ENCODE measurements at regions not wholly inside any gene's neighbourhood (a gene's known extent, or its start where the extent isn't known, plus 50 kb on each side); places are given as distances from the start of the nearest gene placed in this dataset.
A peak's percentile ranks its signal among the peaks of the same experiment; 100 is the strongest.

DNA sequence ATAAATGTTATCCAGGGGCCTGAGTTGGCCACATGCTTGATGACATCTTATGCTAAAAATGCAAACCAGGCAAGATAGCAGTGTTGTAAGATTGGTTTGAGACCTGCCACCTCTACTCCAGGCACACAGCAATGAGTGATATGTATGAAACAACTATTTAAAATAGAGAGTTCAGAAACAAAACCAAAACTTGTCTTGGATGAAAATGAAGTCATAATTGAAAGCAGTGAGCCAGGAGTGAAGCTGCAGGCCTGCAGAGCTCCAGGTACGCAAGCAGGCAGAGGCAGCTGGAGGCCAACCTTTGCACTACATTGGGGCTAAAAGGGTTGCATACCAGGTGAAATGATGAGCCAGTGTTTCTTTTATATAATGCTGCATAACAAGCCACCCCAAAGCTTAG is 89.2 kb upstream of the SPATS2L start:
- DNase-seq, result no peak

DNA sequence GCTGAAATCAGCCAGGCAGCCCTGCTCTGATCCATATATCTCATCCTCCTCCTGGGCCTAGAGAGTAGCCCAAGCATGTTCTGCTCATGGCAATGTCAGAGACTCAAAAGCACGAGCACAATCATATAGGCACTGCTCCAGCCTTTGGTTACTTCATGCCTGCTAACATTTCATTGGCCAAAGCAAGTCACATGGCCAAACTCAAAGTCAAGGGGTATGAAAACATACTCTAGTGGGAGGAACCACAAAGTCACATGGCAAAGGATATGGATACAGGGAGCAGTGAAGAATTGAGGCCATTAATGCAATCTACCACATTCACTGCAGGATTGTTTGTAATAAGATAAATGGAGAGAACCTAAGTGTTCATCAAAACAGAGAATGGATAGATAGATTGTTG is 87.8 kb upstream of the SPATS2L start:
- DNase-seq, result no peak

DNA sequence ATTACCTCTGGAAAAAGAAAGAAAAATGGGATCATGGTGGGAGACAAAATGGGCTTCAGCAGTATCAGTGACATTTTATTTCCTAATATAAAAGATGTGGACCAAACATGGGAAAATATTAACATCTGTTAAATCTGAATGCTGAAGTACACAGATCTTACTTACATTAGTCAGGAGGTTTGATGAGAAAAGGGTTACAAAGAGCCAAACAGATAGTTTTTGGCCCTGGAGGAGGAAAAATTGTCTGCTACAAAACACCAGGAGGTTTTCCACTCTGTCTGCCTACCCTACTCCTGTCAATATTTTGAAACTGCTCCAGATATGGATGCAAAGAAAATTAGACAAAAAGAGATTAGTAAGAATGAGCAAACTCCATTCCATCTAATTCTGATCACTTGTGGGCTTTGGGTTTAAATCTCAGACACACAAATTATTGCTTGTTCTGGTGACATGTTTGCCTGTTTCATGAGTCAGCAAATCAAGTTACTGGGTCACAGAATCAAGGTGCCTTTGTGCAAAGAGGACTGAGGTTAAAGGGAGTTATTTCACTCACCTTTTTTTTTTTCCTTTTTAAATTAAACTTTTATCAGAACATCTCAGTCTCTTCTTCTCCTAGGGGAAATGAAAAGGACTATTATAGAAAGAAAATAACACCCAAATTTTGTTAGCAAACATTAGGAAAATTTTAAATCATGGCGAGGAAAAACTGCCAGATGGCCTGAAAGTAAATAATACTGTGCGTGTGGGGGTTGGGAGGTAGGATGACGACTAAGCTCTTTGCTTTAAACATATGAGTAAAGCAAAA is 87.0 kb upstream of the SPATS2L start:
- DNase-seq, result no peak

DNA sequence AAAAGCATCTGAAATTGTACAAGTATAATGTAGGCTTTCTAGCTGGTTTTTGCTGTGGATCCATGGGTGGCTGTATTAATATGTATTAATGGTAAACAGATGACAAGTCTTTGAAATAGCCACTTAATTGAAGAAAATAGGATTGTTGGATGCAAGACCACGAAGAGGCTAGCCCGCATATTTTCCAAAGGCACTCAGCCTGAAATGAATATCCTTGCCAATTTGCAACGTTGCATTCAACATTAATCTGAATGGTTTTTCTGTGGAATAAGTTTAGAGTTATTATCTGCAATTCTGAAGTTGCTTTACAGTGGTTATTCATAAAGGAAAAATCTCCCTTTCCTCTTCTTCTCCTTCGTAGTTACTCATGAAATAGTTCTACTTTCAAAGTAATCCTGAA is 86.2 kb upstream of the SPATS2L start:
- DNase-seq, result no peak

DNA sequence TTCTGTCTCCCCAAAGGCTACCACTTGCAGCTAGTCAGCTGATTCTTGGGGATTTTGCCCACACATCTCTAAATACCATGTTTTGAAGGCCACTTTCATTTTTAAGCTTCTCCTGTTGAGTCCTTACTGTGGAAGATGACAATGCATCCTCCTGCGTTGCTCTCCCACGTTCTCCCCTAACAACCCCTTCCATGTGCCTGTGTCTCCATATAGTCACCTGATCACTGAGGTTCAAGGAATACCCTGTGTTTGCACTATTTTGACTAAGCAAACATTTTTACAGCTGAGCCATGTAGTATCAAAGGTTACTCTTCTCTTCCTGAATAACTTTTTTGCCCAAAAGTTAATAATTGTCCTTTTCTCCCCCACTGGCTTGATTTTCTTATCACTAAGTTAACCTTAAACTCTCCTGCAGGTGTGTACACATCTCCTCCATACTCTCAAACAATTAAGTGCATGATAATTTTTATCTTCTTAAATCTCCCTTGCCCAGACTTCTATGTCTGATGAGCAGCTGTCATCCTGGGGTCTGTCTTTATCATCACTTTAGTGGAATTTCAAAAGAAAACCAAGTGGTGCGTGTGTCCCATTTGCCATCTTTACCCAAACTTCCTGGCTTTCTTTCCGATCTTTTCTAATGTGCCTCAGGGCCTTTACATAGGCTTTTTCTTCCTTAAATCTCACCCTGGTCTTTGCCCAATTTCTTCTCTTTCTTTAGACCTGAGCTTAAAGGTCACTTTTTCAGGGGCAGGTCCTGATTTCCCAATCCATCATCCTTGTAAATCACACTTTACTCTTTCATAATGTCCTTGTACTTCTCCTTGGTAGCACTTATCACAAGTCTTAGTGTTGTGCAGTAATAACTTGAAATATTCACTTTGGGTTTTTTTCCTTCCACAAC is 85.2 kb upstream of the SPATS2L start:
- no peak for DNase-seq

DNA sequence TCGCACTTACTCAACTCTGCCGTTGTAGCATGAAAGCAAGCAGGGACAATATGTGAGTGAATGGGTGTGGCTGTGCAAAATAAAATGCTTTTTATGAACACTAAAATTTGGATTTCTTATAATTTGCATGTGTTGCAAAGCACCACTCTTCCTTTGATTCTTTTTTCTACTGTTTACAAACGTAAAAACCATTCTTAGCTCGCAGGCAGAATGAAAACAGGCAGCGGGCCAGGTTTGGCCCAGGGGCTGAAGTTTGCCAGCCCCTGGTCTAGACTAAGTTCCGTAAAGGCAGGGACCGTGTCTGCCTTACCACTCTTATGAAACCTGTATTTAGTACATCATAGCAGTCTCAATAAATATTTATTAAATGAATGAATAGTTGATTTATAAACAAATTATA is 83.7 kb upstream of the SPATS2L start:
- no peak for DNase-seq

DNA sequence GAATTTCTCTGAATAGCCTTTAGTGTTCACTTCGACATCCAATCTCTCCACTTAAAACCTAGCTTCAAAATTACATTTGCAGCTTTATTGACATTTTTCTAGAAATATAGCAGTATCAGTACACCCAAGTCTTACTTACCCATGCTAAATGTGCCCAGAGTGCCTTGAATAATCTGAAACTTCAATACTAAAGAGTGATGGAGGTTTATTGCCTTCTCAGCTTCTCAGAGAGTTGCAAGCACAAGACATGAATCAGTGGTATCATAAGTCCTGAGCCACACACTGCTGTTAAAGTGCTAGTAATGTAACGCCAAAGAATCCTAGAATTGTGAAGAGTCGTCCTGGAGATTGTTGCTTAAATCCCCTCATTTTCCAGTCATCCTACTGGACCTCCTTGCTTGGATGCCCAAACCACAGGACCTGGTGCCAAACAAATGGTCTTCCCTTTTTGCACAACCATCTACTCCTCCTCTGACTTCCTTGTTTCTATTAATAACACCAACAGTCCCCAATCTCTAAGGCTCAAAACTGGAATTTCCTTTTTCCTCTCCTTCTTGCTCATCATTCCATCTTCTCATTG is 83.2 kb upstream of the SPATS2L start:
- DNase-seq, result no peak

DNA sequence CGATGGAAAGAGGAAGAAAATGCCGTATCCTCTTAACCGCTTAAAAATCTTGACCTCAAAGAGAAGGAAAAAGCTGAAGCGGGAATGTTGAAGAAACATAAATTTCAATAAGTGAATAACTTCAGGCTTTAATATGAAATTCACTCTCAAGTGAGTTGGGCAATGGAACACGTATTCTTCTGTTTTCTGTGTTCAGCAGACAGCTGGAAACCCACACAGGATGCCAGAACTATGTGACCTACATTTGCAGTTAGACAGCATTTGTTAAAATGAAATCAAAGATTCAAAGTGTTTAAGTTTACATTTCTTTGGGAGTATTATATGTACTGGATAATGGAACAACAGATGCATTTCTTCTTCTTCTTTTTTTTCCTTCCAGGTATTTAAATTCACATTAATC is 80.5 kb upstream of the SPATS2L start:
- DNase-seq, result no peak

DNA sequence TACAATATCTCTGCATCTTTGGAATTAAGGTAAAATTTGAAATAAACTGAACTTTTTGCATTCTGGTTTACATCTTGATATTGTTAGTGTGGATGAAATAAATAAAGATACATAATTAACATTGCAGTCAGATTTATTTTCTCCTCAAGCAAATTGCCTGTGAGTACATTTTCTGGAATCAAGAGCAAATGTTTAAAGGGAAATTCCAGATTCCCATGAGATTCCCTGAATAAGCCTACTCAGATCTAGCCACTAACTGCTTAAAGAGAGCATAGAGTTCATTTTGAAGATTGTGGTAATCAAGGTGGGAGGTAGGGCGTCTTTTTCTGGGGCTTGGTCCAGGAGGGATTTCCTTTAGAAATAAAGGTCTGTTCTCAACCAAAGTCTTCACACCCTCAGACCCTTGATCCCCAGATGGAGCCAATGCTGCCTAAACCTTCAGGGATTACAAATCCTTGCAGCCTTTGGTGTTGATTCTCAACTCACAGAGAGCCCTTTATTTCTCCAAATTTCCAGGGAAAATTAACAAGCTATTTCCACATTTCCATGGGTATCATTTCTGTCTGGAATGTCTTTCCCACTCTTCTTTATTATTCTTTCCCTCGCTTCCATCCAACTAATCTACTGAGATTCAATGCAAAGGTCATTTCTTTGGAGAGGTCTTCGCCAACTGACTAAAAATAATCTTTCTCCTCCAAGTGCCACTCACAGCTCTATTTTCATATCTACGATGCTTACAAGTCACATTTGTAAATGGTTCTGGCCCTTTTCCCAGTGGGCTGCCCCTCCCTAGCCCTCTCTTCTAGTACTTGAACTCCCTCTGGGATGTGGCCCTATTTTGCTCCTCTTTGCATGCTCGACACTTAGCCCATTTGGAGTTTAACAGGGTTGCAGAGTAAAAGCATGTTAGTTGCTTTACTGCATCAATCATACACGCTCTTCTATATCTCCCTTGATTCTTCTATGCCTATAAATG is 79.8 kb upstream of the SPATS2L start:
- no peak for DNase-seq

DNA sequence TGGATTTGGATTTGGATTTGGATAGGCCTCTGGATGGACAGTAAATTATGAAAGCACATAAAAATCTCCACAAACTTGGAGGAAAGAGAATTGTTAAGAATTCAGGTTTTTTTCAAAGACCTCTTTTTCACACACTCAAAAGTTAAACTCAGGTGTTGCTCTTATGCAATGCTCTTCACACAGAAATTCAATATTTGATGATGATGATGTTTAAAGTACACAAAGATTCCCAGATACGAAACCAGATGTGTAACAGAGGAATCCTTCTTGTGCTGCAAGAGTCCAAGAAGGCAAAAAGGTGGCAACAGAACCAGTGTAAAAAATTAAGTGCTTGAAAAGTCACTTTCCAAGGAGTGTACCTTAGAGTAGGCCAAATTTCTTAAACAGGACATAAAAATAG is 75.8 kb upstream of the SPATS2L start:
- no peak for DNase-seq

DNA sequence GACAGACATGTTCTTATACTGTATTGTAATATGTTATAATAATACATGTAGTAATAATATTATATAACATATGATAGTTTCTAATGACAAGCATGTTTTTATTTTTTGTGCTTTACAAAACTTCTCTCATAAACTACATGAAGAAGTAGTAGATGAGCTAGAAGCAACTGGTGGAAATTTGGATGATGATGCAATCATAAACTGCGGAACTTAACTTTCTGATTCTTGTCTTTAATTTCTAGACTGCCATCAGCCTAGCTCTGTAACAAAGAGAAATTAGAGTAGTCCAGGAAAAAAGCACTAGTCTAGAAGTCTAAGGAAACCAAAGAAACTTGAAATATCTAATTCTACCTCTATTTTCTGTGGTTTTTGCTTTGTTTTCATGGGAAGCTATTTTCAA is 71.0 kb upstream of the SPATS2L start:
- no peak for DNase-seq

DNA sequence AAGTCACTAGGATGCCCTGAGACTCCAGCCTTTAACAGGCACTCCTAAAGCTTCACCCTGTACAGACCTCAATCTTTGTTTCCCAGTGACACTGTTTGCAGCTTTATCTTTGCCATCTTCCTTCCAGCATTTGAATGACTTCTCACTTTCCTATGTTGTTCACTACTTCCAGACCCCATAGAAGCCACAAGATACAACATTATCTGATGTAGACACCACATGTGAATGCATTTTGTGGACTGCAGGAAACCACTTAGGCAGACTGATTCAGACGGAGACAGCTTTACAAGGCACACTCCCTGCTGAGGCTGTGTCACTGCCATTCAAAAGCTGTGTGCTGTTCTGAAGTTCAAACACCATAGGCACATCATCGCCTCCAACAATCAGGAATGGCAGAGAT is 67.3 kb upstream of the SPATS2L start:
- DNase-seq, result no peak

DNA sequence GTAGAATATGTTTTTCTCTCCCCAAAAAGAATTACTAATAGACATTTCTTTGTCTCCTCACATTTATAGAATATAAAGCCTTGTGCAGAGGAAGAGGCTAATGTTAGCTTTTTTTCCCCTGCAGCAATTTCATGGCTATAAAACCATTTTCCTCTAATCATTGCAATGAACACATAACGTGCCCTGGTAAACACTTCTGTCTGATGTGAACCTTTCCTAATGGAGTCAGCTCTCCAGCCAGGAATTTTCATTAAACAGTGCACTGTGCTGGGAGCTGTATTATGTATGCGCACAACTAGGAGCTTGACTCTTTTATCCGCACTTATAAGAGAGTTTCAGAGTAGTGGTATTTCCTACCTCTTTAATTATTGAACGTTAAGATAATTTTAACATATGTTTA is 63.9 kb upstream of the SPATS2L start:
- no peak for DNase-seq

DNA sequence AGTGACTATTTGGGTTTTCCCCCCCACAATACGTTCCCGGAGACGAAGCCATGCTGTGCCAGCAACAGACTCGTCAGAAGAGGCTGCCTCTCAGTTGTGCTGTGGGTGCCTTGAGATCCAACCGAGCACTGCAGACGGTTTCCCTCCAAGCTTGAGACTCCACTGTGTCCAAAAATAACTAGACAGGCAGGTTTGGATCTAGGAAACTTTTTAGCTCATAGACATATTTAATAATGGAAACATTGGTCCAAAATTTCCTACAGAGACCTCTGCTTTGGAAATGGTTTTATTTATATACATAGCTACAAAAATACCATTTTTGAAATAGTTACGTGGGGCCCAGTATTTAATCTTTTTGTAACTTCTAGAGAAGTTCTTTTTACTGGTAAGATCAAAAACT is 63.1 kb upstream of the SPATS2L start:
- no peak for DNase-seq

DNA sequence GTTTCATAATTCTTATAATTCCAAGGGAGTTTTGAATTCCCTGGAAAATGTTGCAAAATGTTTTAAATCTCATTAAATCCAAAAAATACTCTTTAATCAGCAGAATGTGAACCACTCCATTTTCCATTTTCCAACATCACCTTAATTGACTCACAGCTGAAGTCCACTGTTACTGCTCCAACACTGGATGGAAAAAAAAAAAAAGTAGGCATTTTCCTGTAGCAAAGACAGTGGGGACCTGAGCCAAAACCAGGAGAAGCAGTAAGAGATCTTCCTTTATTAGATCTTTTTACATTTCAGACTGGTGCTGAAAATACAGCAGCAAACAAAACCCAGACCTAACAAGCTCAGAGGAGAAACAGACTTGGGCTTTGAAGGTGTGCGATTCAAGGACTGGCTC is 62.4 kb upstream of the SPATS2L start:
- no peak for DNase-seq

DNA sequence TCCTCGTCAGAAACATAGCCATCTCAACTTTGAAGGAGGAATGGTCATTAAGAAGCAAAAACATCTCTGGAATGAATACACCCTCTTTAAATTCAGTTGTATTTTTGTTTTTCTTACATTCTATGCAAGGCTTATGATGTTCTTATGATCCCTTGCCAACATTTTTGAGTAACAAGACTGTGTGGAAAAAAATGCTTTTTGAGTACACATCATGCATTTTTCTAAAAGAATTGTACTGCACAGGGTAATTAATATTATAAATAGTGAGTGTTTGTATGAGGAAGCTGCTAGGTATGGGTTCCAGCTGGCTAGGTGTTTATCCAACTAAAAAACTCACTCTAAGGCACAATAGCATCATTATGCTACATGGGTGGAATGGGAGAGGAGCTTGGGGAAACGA is 59.0 kb upstream of the SPATS2L start:
- no peak for DNase-seq

DNA sequence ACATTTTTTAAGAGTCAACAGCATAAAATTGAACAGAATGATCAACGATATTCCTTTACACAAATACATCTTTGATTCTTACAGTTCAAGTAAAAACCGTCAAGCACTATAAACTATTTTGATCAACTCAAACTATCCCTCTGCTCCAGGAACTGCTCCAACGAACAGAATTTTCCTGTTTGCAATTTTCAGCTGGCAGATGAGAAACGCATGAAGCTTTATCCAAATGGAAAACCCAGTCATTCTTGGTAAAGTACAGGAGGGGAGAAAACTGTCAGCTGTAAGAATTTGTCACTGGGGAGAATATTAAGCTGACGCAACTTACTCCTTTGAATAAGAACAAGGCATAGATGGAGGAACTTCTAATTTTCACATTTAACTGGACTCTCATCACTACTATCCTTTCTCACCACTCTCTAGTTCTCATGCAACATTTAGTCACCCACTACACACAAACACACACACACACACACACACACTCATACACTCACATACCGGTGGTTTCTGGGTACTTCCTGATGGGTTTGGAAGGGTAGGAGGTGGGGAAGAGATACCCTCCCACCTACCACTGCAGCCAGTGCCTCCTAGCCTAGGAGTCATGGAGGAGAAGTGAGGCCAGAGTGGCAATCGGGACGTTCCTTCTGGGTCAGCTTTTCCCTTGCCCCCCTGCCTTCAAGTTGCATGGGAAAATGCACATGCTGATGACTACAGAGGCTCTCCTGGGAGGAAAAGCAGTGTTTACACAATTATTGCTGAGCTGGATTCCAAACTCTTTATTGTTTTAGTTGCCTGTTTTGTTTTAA is 54.0 kb upstream of the SPATS2L start:
- DNase-seq, result peak; percentile 49

DNA sequence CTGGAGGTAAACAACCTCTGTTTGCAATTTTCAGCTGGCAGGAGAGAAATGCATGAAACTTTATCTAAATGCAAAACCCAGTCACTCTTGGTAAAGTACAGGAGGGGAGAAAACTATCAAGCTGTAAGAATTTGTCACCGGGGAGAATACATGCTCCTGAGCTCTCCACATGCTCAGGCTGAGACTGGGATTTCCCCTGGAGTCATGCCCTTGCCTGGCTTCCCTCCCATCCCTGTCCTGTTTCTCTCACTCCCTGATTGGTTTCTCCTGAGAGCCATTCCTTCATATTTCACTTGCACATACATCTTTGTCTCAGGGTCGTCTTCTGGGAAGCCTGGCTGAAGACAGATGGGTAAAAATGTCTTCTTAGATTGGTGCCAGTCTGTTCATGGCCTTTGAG is 52.9 kb upstream of the SPATS2L start:
- DNase-seq, result no peak

DNA sequence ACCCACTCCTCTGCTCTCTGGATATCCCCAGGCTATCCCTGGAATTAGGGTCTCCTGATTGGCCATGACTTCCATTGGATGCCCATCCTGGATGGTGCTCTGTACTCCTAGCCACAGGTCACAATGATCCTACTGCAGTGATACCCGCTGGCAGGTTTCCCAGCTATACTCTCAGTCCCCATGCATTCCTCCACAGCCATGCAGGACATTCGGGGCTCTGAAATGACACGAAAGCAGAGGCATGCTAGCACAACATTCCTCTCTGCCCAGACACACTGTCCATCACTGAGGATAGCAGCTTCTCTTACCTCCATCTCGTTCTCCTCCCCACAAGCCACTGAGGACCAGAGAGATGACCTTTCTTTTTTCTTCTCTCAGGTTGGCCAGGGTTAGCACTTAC is 51.7 kb upstream of the SPATS2L start:
- no peak for DNase-seq

DNA sequence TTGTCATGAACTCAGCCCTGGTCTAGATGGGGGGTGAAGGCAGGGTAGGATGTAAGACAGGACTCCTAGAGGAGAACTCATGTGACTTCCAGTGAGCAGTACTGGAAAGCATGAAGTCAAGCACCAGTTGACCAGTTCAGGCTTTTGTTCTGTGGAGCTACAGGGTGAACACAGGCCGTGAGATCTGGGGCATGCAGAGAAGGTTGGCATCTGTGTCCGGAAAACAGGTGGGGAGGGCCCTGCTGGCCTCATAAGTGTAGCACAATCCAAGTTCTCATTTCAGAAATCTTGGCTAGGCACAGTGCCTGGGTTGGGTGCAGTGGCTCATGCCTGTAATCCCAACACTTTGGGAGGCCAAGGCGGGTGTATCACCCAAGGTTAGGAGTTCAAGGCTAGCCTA is 50.9 kb upstream of the SPATS2L start:
- DNase-seq, result no peak

Data from dermis blood vessel endothelial cell (primary cell).